ENCODE measurements at regions not wholly inside any gene's neighbourhood (a gene's known extent, or its start where the extent isn't known, plus 50 kb on each side); places are given as distances from the start of the nearest gene placed in this dataset.

GRCh38 chr18:75654386-75654785, 226.9 kb upstream of the SMIM21 start:
- TF ChIP-seq CTCF (conservative IDR thresholded peaks at IDR 0.05; ENCODE audit: low read length) (no peak), EZH2phosphoT487 (IDR thresholded peaks at IDR 0.05; ENCODE audit: borderline replicate concordance, low read depth, low read length) (no peak)
